ENCODE measurements at regions not wholly inside any gene's neighbourhood (a gene's known extent, or its start where the extent isn't known, plus 50 kb on each side); places are given as distances from the start of the nearest gene placed in this dataset.

GRCh38 chr22:22185844-22186499 lies 58.6 kb upstream of the VPREB1 start:
- no peak for TF ChIP-seq CTCF (IDR thresholded peaks at IDR 0.05; ENCODE audit: insufficient read depth, low read length)
- TF ChIP-seq POLR2AphosphoS5 (IDR thresholded peaks at IDR 0.05; ENCODE audit: low read depth): no peak
- TF ChIP-seq REST (IDR thresholded peaks at IDR 0.05; ENCODE audit: insufficient replicate concordance, low read depth): no peak
- TF ChIP-seq GABPA (IDR thresholded peaks at IDR 0.05; ENCODE audit: low read depth): no peak
- TF ChIP-seq SPI1 (IDR thresholded peaks at IDR 0.05; ENCODE audit: borderline replicate concordance, low read depth): no peak
